Skin of body (tissue), 2 donors: ENCODE measurements at regions not wholly inside any gene's neighbourhood (a gene's known extent, or its start where the extent isn't known, plus 50 kb on each side); places are given as distances from the start of the nearest gene placed in this dataset. TPM values are rescaled to one million over a fixed set of nuclear protein-coding genes. Genes with fewer than 3 reads are reported as not detected.

Experiments
- DNase-seq: peaks from one replicate; lab custom pipeline; 2025; lab: John Stamatoyannopoulos, UW
- small RNA-seq: library from RNA; depleted of rRNA; stranded (forward); fragments of <200 nt; gene quantifications from one replicate; pipeline ENCODE3, GENCODE V24; 2014; ENCODE audit warnings: low replicate concordance

- DNase-seq: no peak
Measured at GRCh38 chr15:87089551-87089950, 1009.9 kb downstream of the AGBL1 start.

GRCh38 chr15:87083201-87083600 lies 1003.5 kb downstream of the AGBL1 start:
- DNase-seq: no peak

- DNase-seq: no peak
Measured at GRCh38 chr15:87082581-87082980, 1002.9 kb downstream of the AGBL1 start.

DNA sequence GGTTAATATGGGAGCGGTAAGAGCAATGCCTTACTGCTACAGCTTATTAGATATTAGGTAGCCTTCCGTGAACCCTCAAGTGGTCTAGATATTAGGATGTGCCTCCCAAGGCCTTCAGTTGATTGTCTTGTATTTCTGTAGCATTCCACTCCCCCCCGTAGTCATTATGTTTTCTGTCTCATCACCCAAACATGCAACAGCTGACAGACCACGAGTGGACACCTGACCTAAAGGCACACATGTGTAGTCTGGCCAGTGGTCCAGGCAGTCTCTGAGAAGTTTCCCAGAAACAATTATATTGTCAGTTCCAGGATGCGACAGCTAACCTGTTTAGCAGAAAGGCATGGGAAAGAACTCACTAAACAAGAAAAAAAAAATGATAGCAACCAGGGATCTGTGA lies 1000.9 kb downstream of the AGBL1 start:
- no peak for DNase-seq

Small RNA genes lying in the stretch of these regions (small RNA-seq; reads per million reads assigned to genes)
- not detected for gene RNU6-185P
